ENCODE measurements at regions not wholly inside any gene's neighbourhood (a gene's known extent, or its start where the extent isn't known, plus 50 kb on each side); places are given as distances from the start of the nearest gene placed in this dataset.
"Not testable (repeated sequence)": the region's sequence is repeated elsewhere in the genome, so short reads cannot be mapped to it uniquely, and the experiment has no call there.

DNA sequence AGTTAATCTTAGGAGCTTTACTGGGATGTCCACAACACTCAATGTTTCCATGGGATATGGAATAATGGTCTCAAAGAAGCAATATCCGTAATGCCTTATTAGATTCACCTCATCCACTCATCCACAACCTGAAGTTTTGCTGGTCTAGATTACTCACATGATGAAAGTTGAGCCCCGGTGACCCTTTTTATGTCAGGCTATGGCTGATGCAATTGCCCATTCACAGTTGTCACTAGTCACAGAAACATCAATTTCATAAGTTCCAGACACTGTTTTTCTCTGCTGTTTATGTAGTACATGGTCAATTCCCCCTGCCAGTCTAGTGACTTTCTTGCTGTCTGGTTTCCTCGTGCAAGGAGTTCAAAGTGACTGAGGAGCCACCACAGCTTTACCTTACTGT, 491.2 kb upstream of the ATXN8OS start:
- no peak for DNase-seq
- Histone ChIP-seq H3K27ac (no peak overlapping the region), H3K4me1 (no peaks in the 10 kb centered on the region), H3K27me3 (no peaks in the 10 kb centered on the region), H3K9me3 (no peaks in the 10 kb centered on the region), H3K4me3 (no peak overlapping the region), H3K36me3 (no peaks in the 10 kb centered on the region)
- WGBS, 2 donors, result 85% methylated on average over 3 of the region's 3 CpGs
- TF ChIP-seq EP300 (IDR thresholded peaks at IDR 0.05) (no peak), POLR2AphosphoS5 (IDR thresholded peaks at IDR 0.05) (no peak), POLR2A (IDR thresholded peaks at IDR 0.05) (no peak)
- TF ChIP-seq, protein P1, sequence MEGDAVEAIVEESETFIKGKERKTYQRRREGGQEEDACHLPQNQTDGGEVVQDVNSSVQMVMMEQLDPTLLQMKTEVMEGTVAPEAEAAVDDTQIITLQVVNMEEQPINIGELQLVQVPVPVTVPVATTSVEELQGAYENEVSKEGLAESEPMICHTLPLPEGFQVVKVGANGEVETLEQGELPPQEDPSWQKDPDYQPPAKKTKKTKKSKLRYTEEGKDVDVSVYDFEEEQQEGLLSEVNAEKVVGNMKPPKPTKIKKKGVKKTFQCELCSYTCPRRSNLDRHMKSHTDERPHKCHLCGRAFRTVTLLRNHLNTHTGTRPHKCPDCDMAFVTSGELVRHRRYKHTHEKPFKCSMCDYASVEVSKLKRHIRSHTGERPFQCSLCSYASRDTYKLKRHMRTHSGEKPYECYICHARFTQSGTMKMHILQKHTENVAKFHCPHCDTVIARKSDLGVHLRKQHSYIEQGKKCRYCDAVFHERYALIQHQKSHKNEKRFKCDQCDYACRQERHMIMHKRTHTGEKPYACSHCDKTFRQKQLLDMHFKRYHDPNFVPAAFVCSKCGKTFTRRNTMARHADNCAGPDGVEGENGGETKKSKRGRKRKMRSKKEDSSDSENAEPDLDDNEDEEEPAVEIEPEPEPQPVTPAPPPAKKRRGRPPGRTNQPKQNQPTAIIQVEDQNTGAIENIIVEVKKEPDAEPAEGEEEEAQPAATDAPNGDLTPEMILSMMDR (IDR thresholded peaks at IDR 0.05), result no peak
- intact Hi-C loops (cut with DNase I), result no loop called here

DNA sequence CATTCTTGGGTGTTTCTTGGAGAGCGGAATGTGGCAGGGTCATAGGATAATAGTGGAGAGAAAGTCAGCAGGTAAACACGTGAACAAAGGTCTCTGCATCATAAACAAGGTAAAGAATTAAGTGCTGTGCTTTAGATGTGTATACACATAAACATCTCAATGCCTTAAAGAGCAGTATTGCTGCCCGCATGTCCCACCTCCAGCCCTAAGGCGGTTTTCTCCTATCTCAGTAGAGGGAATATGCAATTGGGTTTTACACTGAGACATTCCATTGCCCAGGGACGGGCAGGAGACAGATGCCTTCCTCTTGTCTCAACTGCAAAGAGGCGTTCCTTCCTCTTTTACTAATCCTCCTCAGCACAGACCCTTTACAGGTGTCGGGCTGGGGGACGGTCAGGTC, 492.6 kb upstream of the ATXN8OS start:
- intact Hi-C loops (cut with DNase I); H3K9me3 ChIP-seq; H3K36me3 ChIP-seq; H3K4me3 ChIP-seq; H3K4me1 ChIP-seq; DNase-seq; H3K27ac ChIP-seq; H3K27me3 ChIP-seq: not testable (repeated sequence)
- 77 to 89% methylated on average over 5 to 6 of the region's 8 CpGs for WGBS, 2 donors

DNA sequence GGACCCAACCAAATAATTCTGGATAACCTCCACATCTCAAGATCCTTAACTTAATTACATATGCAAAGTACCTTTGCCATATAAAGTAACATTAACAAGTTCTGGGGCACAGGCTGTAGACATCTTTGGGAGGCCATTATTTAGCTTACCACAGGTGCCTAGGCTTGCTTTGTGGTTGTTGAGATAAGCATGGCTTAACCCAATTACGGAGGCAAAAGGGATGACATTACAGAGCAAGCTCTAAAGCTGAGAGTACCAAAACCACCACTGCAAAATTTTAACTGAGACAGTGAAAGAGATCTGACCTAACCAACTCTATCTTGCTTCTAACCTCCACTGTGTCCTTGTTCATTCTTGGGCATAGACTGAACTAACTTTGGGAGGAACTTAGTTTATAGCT, 502.9 kb upstream of the ATXN8OS start:
- DNase-seq, result no peak
- TF ChIP-seq POLR2AphosphoS5 (IDR thresholded peaks at IDR 0.05) (no peak), EP300 (IDR thresholded peaks at IDR 0.05) (no peak), POLR2A (IDR thresholded peaks at IDR 0.05) (no peak)
- TF ChIP-seq, protein P1 (IDR thresholded peaks at IDR 0.05), result no peak
- 87 to 97% methylated on average over 1 of the region's 1 CpG for WGBS, 2 donors
- Histone ChIP-seq H3K4me3 (no peak overlapping the region), H3K9me3 (no peaks in the 10 kb centered on the region), H3K36me3 (no peaks in the 10 kb centered on the region), H3K4me1 (no peaks in the 10 kb centered on the region), H3K27me3 (no peaks in the 10 kb centered on the region), H3K27ac (no peak overlapping the region)
- intact Hi-C loops (cut with DNase I), result no loop called here

DNA sequence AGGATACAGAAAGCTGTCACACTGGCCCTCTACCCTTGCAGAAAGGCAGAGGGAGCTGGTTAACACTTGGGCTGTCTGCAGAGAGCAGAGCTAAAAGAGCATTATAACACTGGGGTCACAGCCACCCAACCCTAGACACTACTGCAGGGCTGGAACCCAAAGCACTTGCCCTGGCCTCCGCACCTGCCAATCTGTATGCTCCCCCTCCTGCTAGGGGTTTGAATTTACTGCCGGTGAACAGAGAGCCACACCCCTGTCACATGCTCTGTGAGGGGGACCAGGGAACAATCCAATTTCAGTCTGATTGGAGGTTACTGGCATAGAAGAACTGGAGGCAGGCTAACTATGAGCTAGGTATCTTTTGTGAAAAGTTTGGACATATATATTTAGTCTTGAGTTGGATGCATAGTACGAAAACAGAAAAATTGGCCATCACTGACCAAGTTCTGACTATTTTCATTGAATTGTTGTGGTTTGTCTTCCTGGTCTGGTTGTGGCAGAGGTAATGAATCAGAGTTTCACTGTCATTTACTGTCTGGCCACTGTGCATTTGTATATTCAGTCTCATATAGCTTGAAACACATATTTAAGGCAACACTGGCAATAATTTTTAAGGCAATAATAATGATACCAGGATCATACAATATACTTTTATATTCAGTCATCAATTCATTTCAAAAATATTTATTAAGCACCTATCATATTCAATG, 504.3 kb upstream of the ATXN8OS start:
- TF ChIP-seq, protein P1 (IDR thresholded peaks at IDR 0.05), result no peak
- TF ChIP-seq EP300 (IDR thresholded peaks at IDR 0.05) (no peak), POLR2A (IDR thresholded peaks at IDR 0.05) (no peak), POLR2AphosphoS5 (IDR thresholded peaks at IDR 0.05) (no peak)
- H3K4me3 ChIP-seq, result no peak overlapping the region
- intact Hi-C loops (cut with DNase I), result no loop called here
- no peaks in the 10 kb centered on the region for H3K36me3 ChIP-seq
- no peak overlapping the region for H3K27ac ChIP-seq
- 68 to 71% methylated on average over 3 of the region's 3 CpGs for WGBS, 2 donors
- H3K9me3 ChIP-seq, result no peaks in the 10 kb centered on the region
- DNase-seq, result no peak
- no peaks in the 10 kb centered on the region for H3K4me1 ChIP-seq
- H3K27me3 ChIP-seq, result no peaks in the 10 kb centered on the region

DNA sequence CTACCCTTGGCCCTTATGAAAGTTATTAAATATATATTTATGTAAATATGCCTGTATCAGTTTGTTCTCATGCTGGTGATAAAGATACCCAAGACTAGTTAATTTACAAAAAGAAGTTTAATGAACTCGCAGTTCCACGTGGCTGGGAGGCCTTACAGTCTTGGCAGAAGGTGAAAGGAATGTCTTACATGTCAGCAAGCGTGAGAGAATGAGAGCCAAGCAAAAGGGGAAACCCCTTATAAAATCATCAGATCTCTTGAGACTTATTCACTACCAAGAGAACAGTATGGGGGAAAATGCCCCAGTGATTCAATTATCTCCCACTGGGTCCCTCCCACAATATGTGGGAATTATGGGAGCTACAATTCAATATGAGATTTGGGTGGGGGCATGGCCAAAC, 506.0 kb upstream of the ATXN8OS start:
- H3K27me3 ChIP-seq, result no peaks in the 10 kb centered on the region
- H3K9me3 ChIP-seq, result no peaks in the 10 kb centered on the region
- H3K36me3 ChIP-seq, result no peaks in the 10 kb centered on the region
- H3K27ac ChIP-seq, result no peak overlapping the region
- TF ChIP-seq POLR2A (IDR thresholded peaks at IDR 0.05) (no peak), EP300 (IDR thresholded peaks at IDR 0.05) (no peak), POLR2AphosphoS5 (IDR thresholded peaks at IDR 0.05) (no peak)
- TF ChIP-seq, protein P1 (IDR thresholded peaks at IDR 0.05), result no peak
- H3K4me1 ChIP-seq, result no peaks in the 10 kb centered on the region
- 75 to 82% methylated on average over 3 of the region's 3 CpGs for WGBS, 2 donors
- no peak overlapping the region for H3K4me3 ChIP-seq
- intact Hi-C loops (cut with DNase I), result no loop called here
- DNase-seq, result no peak

All from sigmoid colon (tissue), 6 donors.